BJ (cell line): ENCODE measurements at regions not wholly inside any gene's neighbourhood (a gene's known extent, or its start where the extent isn't known, plus 50 kb on each side); places are given as distances from the start of the nearest gene placed in this dataset.

Experiments
- CTCF ChIA-PET: fragments of 350-600 bp; formaldehyde crosslinking; extraction: SDS; loops from one replicate; lab custom pipeline; 2021; ENCODE audit warnings: antibody characterized with exemption, inconsistent platforms; lab: Yijun Ruan, JAX
- POLR2A ChIA-PET: fragments of 300-600 bp; sonication (Branson Sonifier 250); formaldehyde crosslinking; extraction: SDS; loops from one replicate; lab custom pipeline; 2021; ENCODE audit warnings: antibody characterized with exemption; lab: Charles Lee
- DNase-seq: peaks from one replicate; pipeline ENCODE4 v3.0.0-alpha.2; 2011; ENCODE audit warnings: low read depth
- H3K27me3 ChIP-seq: 2 replicates; pipeline ENCODE4 v1.6.0; 2011; ENCODE audit warnings: low read length; ENCODE audit not compliant: control insufficient read depth, insufficient read depth
- H3K36me3 ChIP-seq: 2 replicates; pipeline ENCODE4 v1.5.1; 2011; ENCODE audit warnings: low read length; ENCODE audit not compliant: control insufficient read depth, insufficient read depth
- H3K4me3 ChIP-seq: 2 replicates; pipeline ENCODE4 v1.5.1; 2011; ENCODE audit warnings: low read depth, mild to moderate bottlenecking, control low read depth, low read length
- TF ChIP-seq, protein P1 (sequence below): IDR thresholded peaks from 2 replicates; pipeline ENCODE4 v1.5.1; 2011; ENCODE audit warnings: low read depth, mild to moderate bottlenecking, control low read depth, inconsistent platforms, low read length, moderate library complexity; ENCODE audit not compliant: insufficient read depth

DNA sequence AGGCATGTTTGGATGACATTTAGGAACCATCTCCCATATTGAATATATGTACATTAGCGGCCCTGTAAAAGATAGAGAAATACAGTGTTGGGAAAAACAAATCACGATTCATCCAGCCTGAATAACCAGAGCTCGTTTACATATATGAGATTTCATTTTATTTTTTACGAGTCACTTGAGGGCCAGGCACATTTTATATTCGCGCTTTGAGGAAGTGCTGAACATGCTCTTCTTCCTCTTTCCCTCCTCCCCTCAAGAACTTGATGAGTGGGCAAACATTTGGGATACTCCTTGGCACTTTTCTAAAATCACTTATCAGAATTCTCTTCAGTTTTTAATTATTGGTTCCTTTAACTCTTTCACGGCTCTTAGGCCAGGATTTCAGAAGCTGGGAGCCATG is 268.0 kb upstream of the TANK start:
- CTCF ChIA-PET: no interaction called here

DNA sequence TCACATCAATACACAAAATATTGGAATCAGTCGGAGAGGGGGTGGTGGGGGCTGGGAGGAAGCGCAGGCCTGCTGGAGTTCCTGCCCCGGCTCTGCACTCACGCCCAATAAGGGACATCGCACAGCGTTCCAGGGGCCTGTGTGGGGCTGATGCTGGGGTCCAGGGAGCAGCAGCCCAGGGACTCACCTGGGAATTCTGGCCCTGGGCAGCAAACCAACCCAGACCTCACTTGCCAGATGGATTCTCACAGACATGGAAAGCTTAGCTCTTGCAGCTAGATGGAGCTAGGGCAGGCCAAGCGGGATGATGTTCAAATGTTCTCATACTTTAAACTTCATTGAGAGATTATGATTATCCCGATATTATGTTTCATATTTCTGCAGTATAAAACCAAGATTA is 266.6 kb upstream of the TANK start:
- no peak for DNase-seq
- TF ChIP-seq, protein P1, sequence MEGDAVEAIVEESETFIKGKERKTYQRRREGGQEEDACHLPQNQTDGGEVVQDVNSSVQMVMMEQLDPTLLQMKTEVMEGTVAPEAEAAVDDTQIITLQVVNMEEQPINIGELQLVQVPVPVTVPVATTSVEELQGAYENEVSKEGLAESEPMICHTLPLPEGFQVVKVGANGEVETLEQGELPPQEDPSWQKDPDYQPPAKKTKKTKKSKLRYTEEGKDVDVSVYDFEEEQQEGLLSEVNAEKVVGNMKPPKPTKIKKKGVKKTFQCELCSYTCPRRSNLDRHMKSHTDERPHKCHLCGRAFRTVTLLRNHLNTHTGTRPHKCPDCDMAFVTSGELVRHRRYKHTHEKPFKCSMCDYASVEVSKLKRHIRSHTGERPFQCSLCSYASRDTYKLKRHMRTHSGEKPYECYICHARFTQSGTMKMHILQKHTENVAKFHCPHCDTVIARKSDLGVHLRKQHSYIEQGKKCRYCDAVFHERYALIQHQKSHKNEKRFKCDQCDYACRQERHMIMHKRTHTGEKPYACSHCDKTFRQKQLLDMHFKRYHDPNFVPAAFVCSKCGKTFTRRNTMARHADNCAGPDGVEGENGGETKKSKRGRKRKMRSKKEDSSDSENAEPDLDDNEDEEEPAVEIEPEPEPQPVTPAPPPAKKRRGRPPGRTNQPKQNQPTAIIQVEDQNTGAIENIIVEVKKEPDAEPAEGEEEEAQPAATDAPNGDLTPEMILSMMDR: no peak
- POLR2A ChIA-PET: no interaction called here
- Histone ChIP-seq H3K36me3 (no peaks in the 10 kb centered on the region), H3K27me3 (no peaks in the 10 kb centered on the region), H3K4me3 (no peak overlapping the region)
- CTCF ChIA-PET: interaction anchor here (1.1 kb wide), 1 partner anchor 9 kb away, joined by 5 read pairs; no protein-coding TSS in a partner anchor

More for the DNA sequence above, 268.0 kb upstream of the TANK start:
- no peaks in the 10 kb centered on the region for H3K27me3 ChIP-seq
- DNase-seq: no peak
- H3K36me3 ChIP-seq: no peaks in the 10 kb centered on the region
- TF ChIP-seq, protein P1: no peak
- no peak overlapping the region for H3K4me3 ChIP-seq
- POLR2A ChIA-PET: no interaction called here

- Histone ChIP-seq H3K4me3 (no peak overlapping the region), H3K27me3 (no peaks in the 10 kb centered on the region), H3K36me3 (no peaks in the 10 kb centered on the region)
- ChIA-PET CTCF (no interaction called here), POLR2A (no interaction called here)
- TF ChIP-seq, protein P1: no peak
- no peak for DNase-seq
Observed at GRCh38 chr2:160898581-160899307, 261.5 kb upstream of the TANK start.

DNA sequence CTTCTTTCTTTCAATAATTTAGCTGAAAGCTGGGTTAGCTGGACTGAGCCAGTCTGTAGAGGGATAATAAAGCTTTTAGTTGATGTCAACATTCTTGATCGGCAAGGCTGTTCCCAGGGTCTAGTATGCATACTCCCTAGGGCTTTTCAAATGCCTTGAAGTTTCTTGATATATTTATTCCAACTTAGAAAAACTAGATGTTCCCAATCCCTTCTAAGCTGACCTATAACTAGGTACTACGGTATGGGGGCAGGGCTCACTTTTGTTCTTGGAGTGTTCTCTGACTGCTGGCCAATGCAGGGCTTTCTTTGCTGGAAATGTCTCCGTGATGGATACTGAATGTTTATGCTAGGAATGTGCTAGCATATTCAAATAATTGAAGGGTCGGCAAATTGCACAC is 258.6 kb upstream of the TANK start:
- no peaks in the 10 kb centered on the region for H3K36me3 ChIP-seq
- ChIA-PET POLR2A (no interaction called here), CTCF (interaction anchor here (1.0 to 1.2 kb wide), 2 partner anchors 12 to 17 kb away, joined by 3 read pairs; no protein-coding TSS in a partner anchor)
- DNase-seq: no peak
- no peaks in the 10 kb centered on the region for H3K27me3 ChIP-seq
- TF ChIP-seq, protein P1: no peak
- no peak overlapping the region for H3K4me3 ChIP-seq

GRCh38 chr2:160905862-160906261 is 254.4 kb upstream of the TANK start:
- Histone ChIP-seq H3K36me3 (no peaks in the 10 kb centered on the region), H3K27me3 (no peaks in the 10 kb centered on the region), H3K4me3 (no peak overlapping the region)
- CTCF ChIA-PET: interaction anchor here (0.6 to 1.6 kb wide), 2 partner anchors 10 to 33 kb away, joined by 3 to 6 read pairs; no protein-coding TSS in a partner anchor
- TF ChIP-seq, protein P1: no peak
- no peak for DNase-seq
- POLR2A ChIA-PET: no interaction called here
